ENCODE measurements at regions not wholly inside any gene's neighbourhood (a gene's known extent, or its start where the extent isn't known, plus 50 kb on each side); places are given as distances from the start of the nearest gene placed in this dataset.

- TF ChIP-seq POLR2A (IDR thresholded peaks at IDR 0.05), result no peak
- TF ChIP-seq CTCF (IDR thresholded peaks at IDR 0.05), result no peak
Observed at GRCh38 chr3:177681156-177681555, 483.9 kb upstream of the TBL1XR1 start.

Measured in heart left ventricle (tissue), 13 donors.